B cell (primary cell): ENCODE measurements at regions not wholly inside any gene's neighbourhood (a gene's known extent, or its start where the extent isn't known, plus 50 kb on each side); places are given as distances from the start of the nearest gene placed in this dataset.

Source experiments
- ATAC-seq: fragments of 200-7000 bp; cut with Tn5 transposase; one replicate; pipeline ENCODE4 v1.10.0; 2021; ENCODE audit warnings: low read depth, mild to moderate bottlenecking, moderate number of reproducible peaks, moderate library complexity
- CTCF ChIA-PET: fragments of 350-600 bp; sonication (Branson Sonifier 250); formaldehyde crosslinking; loops from one replicate; lab custom pipeline; 2021; ENCODE audit warnings: antibody characterized with exemption, inconsistent platforms; lab: Charles Lee
- POLR2A ChIA-PET: fragments of 350-600 bp; sonication (Branson Sonifier 250); formaldehyde crosslinking; loops from one replicate; lab custom pipeline; 2021; ENCODE audit warnings: antibody characterized with exemption; lab: Charles Lee
- DNase-seq: peaks from one replicate; pipeline ENCODE4 v3.0.0; 2013
- H2AFZ ChIP-seq: 2 replicates; pipeline ENCODE4 v1.6.1; 2012; ENCODE audit warnings: mild to moderate bottlenecking, low read depth, low read length; ENCODE audit not compliant: insufficient read depth, poor library complexity, severe bottlenecking
- H3K27ac ChIP-seq, 2 donors: 1 replicate in 1 of 2; 2 replicates in 1 of 2; pipeline ENCODE4 v1.5.1; 2012 to 2013; ENCODE audit warnings: low read length in 2 of 2, mild to moderate bottlenecking in 2 of 2, moderate library complexity in 1 of 2
- H3K27me3 ChIP-seq, 4 experiments: fragments of 200-600 bp in 1 of 4; sonication (generic) in 1 of 4; replicated peaks in 1 of 4; 1 replicate in 2 of 4; 2 replicates in 2 of 4; pipeline versions ENCODE4 v1.6.1 to v1.7.0; 2013 to 2016; ENCODE audit warnings: low read length in 3 of 4, mild to moderate bottlenecking in 2 of 4, mixed read lengths in 1 of 4, moderate library complexity in 1 of 4; ENCODE audit not compliant: insufficient read depth in 4 of 4, control insufficient read depth in 3 of 4; ENCODE audit errors: control extremely low read depth in 1 of 4
- H3K36me3 ChIP-seq, 2 experiments: replicated peaks in 1 of 2; 1 replicate in 1 of 2; 2 replicates in 1 of 2; pipeline versions ENCODE4 v1.6.1 to v1.7.1; 2013; ENCODE audit warnings: low read length in 1 of 2; ENCODE audit not compliant: insufficient read depth in 2 of 2, control insufficient read depth in 1 of 2; ENCODE audit errors: control extremely low read depth in 1 of 2, extremely low read depth in 1 of 2
- H3K4me1 ChIP-seq, 2 donors: fragments of 200-600 bp in 1 of 2; sonication (generic) in 1 of 2; 1 replicate in 1 of 2; 2 replicates in 1 of 2; pipeline versions ENCODE4 v1.5.1 to v1.6.1; 2013 to 2017; ENCODE audit warnings: low read length in 2 of 2; ENCODE audit not compliant: control insufficient read depth in 2 of 2, insufficient read depth in 2 of 2
- H3K4me2 ChIP-seq: replicated peaks from 2 replicates; pipeline ENCODE3; 2012; ENCODE audit warnings: mild to moderate bottlenecking, low read depth, low read length; ENCODE audit not compliant: poor library complexity, severe bottlenecking
- H3K4me3 ChIP-seq, 5 experiments: fragments of 200-600 bp in 1 of 5; sonication (generic) in 1 of 5; 1 replicate in 3 of 5; 2 replicates in 2 of 5; pipeline versions ENCODE4 v1.5.1 to v1.7.0; 2011 to 2016; ENCODE audit warnings: low read length in 4 of 5, mild to moderate bottlenecking in 4 of 5, low read depth in 2 of 5, control low read depth in 1 of 5, moderate library complexity in 1 of 5; ENCODE audit not compliant: insufficient read depth in 1 of 5; ENCODE audit errors: control extremely low read depth in 1 of 5, extremely low read depth in 1 of 5
- H3K79me2 ChIP-seq: fragments of 200-600 bp; sonication (generic); one replicate; pipeline ENCODE4 v1.6.0; 2016; ENCODE audit warnings: low read length; ENCODE audit not compliant: control insufficient read depth, insufficient read depth
- H3K9ac ChIP-seq: fragments of 200-600 bp; sonication (generic); 2 replicates; pipeline ENCODE4 v1.6.1; 2017; ENCODE audit warnings: mild to moderate bottlenecking, low read length, moderate library complexity
- H3K9me3 ChIP-seq, 3 donors: one replicate each; pipeline versions ENCODE4 v1.6.1 to v1.7.1; 2013; ENCODE audit warnings: low read length in 2 of 3; ENCODE audit not compliant: control insufficient read depth in 2 of 3, insufficient read depth in 1 of 3; ENCODE audit errors: control extremely low read depth in 1 of 3
- H4K20me1 ChIP-seq: 2 replicates; pipeline ENCODE4 v1.6.0; 2012; ENCODE audit warnings: mild to moderate bottlenecking, low read length; ENCODE audit not compliant: insufficient read depth, control insufficient read depth, poor library complexity, severe bottlenecking
- H3K27ac Mint-ChIP-seq: one replicate; pipeline ENCODE4 v1.8.0; 2021; ENCODE audit warnings: mixed read lengths
- H3K27me3 Mint-ChIP-seq: one replicate; pipeline ENCODE4 v1.8.0; 2021; ENCODE audit warnings: mixed read lengths
- H3K4me1 Mint-ChIP-seq: one replicate; pipeline ENCODE4 v1.8.0; 2021; ENCODE audit warnings: mixed read lengths
- H3K4me3 Mint-ChIP-seq: one replicate; pipeline ENCODE4 v1.8.0; 2021; ENCODE audit warnings: mixed read lengths
- H3K9me3 Mint-ChIP-seq: one replicate; pipeline ENCODE4 v1.8.0; 2022; ENCODE audit warnings: mixed read lengths; ENCODE audit not compliant: insufficient read depth
- CTCF ChIP-seq: fragments of 200-600 bp; IDR thresholded peaks from one replicate; pipeline ENCODE4 v1.8.0; 2022; ENCODE audit warnings: antibody characterized with exemption, mild to moderate bottlenecking
- EZH2 ChIP-seq: IDR thresholded peaks from 2 replicates; pipeline ENCODE4 v1.6.1; 2012; ENCODE audit warnings: borderline replicate concordance, low read depth, mild to moderate bottlenecking, moderate library complexity, low read length; ENCODE audit not compliant: insufficient read depth, poor library complexity, severe bottlenecking
- WGBS: methylation state at CpG from one replicate; pipeline ENCODE4 v1.1.5; 2013; ENCODE audit warnings: missing lambda C conversion rate; ENCODE audit not compliant: insufficient coverage; 5-methylcytosine and 5-hydroxymethylcytosine counted together
- intact Hi-C: fragments of 100-400 bp; cut with micrococcal nuclease; formaldehyde crosslinking; loops from one replicate; pipeline ENCODE4 v1.10.0; 2022

GRCh38 chr11:41984023-41984422 is 524.6 kb upstream of the LRRC4C start:
- WGBS, result 60% methylated on average over 1 of the region's 2 CpGs
- Histone ChIP-seq H4K20me1 (no peaks in the 10 kb centered on the region), H3K4me2 (no peak overlapping the region), H3K9me3 (no peaks in the 10 kb centered on the region), H3K9ac (no peak overlapping the region), H3K79me2 (no peaks in the 10 kb centered on the region), H2AFZ (no peak overlapping the region), H3K4me3 (no peak overlapping the region), H3K36me3 (no peaks in the 10 kb centered on the region), H3K27ac (no peak overlapping the region), H3K4me1 (no peaks in the 10 kb centered on the region), H3K27me3 (no peaks in the 10 kb centered on the region)
- ChIA-PET POLR2A (no interaction called here), CTCF (no interaction called here)
- no peaks in the 10 kb centered on the region for H3K4me1 Mint-ChIP-seq
- no peak for TF ChIP-seq CTCF
- no peak for TF ChIP-seq EZH2
- H3K27me3 Mint-ChIP-seq, result no peaks in the 10 kb centered on the region
- H3K27ac Mint-ChIP-seq, result no peak overlapping the region
- no peak overlapping the region for H3K4me3 Mint-ChIP-seq
- ATAC-seq, result no peak
- no peak for DNase-seq
- H3K9me3 Mint-ChIP-seq, result peaks cover 7% of the 10 kb centered on the region
- intact Hi-C loops, result no loop called here

- no peaks in the 10 kb centered on the region for H3K79me2 ChIP-seq
- H3K4me1 Mint-ChIP-seq, result no peaks in the 10 kb centered on the region
- H3K36me3 ChIP-seq, result no peaks in the 10 kb centered on the region
- H4K20me1 ChIP-seq, result no peaks in the 10 kb centered on the region
- ATAC-seq (no peak), DNase-seq (no peak)
- no peak overlapping the region for H3K27ac ChIP-seq
- H3K4me1 ChIP-seq, result no peaks in the 10 kb centered on the region
- H3K4me3 Mint-ChIP-seq, result no peak overlapping the region
- no peaks in the 10 kb centered on the region for H3K27me3 ChIP-seq
- H3K27ac Mint-ChIP-seq, result no peak overlapping the region
- no peaks in the 10 kb centered on the region for H3K9me3 ChIP-seq
- CTCF ChIA-PET, result no interaction called here
- intact Hi-C loops, result no loop called here
- no peak overlapping the region for H3K4me3 ChIP-seq
- no peaks in the 10 kb centered on the region for H3K27me3 Mint-ChIP-seq
- no peak for TF ChIP-seq EZH2
- TF ChIP-seq CTCF, result no peak
- no peak overlapping the region for H2AFZ ChIP-seq
- no peak overlapping the region for H3K9ac ChIP-seq
- no peak overlapping the region for H3K4me2 ChIP-seq
- WGBS, result 93% methylated on average over 6 of the region's 6 CpGs
- POLR2A ChIA-PET, result no interaction called here
- peaks cover 7% of the 10 kb centered on the region for H3K9me3 Mint-ChIP-seq
These were observed 526.3 kb upstream of the LRRC4C start for GRCh38 chr11:41985799-41986198.
